ENCODE measurements at regions not wholly inside any gene's neighbourhood (a gene's known extent, or its start where the extent isn't known, plus 50 kb on each side); places are given as distances from the start of the nearest gene placed in this dataset.

DNA sequence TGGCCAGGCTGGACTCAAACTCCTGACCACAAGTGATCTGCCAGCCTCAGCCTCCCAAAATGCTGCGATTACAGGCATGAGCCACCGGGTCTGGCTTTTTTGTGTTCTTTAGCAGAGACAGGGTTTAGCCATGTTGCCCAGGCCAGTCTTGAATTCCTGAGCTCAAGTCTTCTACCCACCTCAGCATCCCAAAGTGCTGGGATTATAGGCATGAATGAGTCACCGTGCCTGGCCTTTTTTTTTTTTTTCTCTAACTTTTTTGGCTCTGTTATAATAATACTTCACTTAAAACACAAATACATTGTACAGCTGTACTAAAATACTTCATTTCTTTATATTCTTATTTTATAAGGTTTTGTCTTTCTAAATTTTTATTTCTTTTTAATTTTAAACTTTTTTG, 599.5 kb upstream of the PCDH9 start:
- Histone ChIP-seq H3K79me2 (ENCODE audit: insufficient read depth) (no peaks in the 10 kb centered on the region), H3K4me1 (ENCODE audit: insufficient read depth) (no peaks in the 10 kb centered on the region), H3K27me3 (replicated peaks; ENCODE audit: insufficient read depth) (no peaks in the 10 kb centered on the region), H3K4me3 (no peak overlapping the region), H3K4me2 (ENCODE audit: unreplicated experiment) (no peak overlapping the region), H2AFZ (no peak overlapping the region), H3K9me2 (ENCODE audit: insufficient read depth) (no peaks in the 10 kb centered on the region), H4K20me1 (ENCODE audit: insufficient read depth) (no peaks in the 10 kb centered on the region), H3K27ac (no peak overlapping the region), H3K36me3 (ENCODE audit: low read depth) (no peaks in the 10 kb centered on the region), H3F3A (ENCODE audit: insufficient read depth) (no peaks in the 10 kb centered on the region), H3K9ac (no peak overlapping the region), H3K9me3 (ENCODE audit: low read depth) (no peaks in the 10 kb centered on the region)
- in situ Hi-C loops (cut with MboI), result loop anchor here (10.0 kb wide), 1 partner anchor 55 kb away; no protein-coding TSS in a partner anchor
- 43 to 52% methylated on average over 3 of the region's 3 CpGs for WGBS, 2 experiments (ENCODE audit: low coverage in 1 of 2, low lambda C conversion rate in 2 of 2, missing lambda C conversion rate in 2 of 2)
- TF ChIP-seq EZH2 (IDR thresholded peaks at IDR 0.05; ENCODE audit: insufficient read depth, poor library complexity, severe bottlenecking) (no peak), EZH2phosphoT487 (IDR thresholded peaks at IDR 0.05; ENCODE audit: insufficient read depth, low read depth) (no peak)
- no peak for DNase-seq

DNA sequence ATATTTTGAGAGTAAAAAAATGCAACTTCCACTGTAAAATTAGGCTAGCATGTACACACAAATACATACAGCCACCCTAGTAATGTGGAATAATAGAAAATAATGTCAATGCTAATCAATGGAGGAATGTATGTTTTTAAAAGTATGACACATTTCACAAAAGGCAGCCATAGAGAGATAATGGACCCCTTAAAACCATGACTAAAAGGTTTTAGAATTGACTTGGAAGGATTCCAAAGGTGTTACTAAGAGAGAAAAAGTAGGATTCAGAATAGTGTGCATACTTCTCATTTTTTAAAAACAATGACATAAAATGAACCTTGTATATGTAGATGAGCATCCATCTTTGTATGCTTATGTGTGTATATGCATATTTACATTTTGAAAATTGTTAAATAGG, 597.9 kb upstream of the PCDH9 start:
- H3K9ac ChIP-seq, result no peak overlapping the region
- no peak overlapping the region for H3K4me3 ChIP-seq
- no peak overlapping the region for H3K27ac ChIP-seq
- no peaks in the 10 kb centered on the region for H3K4me1 ChIP-seq (ENCODE audit: insufficient read depth)
- H3K79me2 ChIP-seq (ENCODE audit: insufficient read depth), result no peaks in the 10 kb centered on the region
- H2AFZ ChIP-seq, result no peak overlapping the region
- H3K36me3 ChIP-seq (ENCODE audit: low read depth), result no peaks in the 10 kb centered on the region
- no peaks in the 10 kb centered on the region for H3F3A ChIP-seq (ENCODE audit: insufficient read depth)
- no peak for TF ChIP-seq EZH2phosphoT487 (IDR thresholded peaks at IDR 0.05; ENCODE audit: insufficient read depth, low read depth)
- TF ChIP-seq EZH2 (IDR thresholded peaks at IDR 0.05; ENCODE audit: insufficient read depth, poor library complexity, severe bottlenecking), result no peak
- no peaks in the 10 kb centered on the region for H4K20me1 ChIP-seq (ENCODE audit: insufficient read depth)
- H3K27me3 ChIP-seq (replicated peaks; ENCODE audit: insufficient read depth), result no peaks in the 10 kb centered on the region
- H3K4me2 ChIP-seq (ENCODE audit: unreplicated experiment), result no peak overlapping the region
- no peak for DNase-seq
- no peaks in the 10 kb centered on the region for H3K9me2 ChIP-seq (ENCODE audit: insufficient read depth)
- in situ Hi-C loops (cut with MboI), result loop anchor here (10.0 kb wide), 1 partner anchor 57 kb away; no protein-coding TSS in a partner anchor
- no peaks in the 10 kb centered on the region for H3K9me3 ChIP-seq (ENCODE audit: low read depth)

DNA sequence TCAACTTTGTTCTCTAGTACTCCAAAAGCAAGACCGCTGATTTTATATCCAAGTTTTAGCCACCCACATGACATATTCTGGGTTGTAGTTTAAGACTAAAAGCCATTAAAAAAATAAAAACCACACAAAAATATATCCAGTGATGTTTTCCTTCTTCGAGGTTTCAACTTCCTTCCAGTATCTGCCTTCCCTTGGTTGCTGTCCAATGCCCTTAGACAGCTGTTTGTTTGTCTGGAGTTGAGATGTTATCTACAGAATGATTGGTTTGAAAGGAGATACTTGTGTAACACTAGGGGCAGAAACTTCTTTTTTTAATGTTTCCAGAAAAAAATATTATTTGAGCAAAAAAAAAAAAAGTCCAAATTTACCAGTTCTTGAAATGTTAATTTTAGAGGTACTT, 591.5 kb upstream of the PCDH9 start:
- Histone ChIP-seq H3K79me2 (ENCODE audit: insufficient read depth) (no peaks in the 10 kb centered on the region), H3K9me2 (ENCODE audit: insufficient read depth) (no peaks in the 10 kb centered on the region), H3K27ac (no peak overlapping the region), H2AFZ (no peak overlapping the region), H3K36me3 (ENCODE audit: low read depth) (no peaks in the 10 kb centered on the region), H4K20me1 (ENCODE audit: insufficient read depth) (no peaks in the 10 kb centered on the region), H3K4me1 (ENCODE audit: insufficient read depth) (no peaks in the 10 kb centered on the region), H3K27me3 (replicated peaks; ENCODE audit: insufficient read depth) (no peaks in the 10 kb centered on the region), H3K4me2 (ENCODE audit: unreplicated experiment) (no peak overlapping the region), H3K9ac (no peak overlapping the region), H3K4me3 (no peak overlapping the region), H3F3A (ENCODE audit: insufficient read depth) (no peaks in the 10 kb centered on the region), H3K9me3 (ENCODE audit: low read depth) (no peaks in the 10 kb centered on the region)
- in situ Hi-C loops (cut with MboI), result loop anchor here (10.0 kb wide), 1 partner anchor 63 kb away; no protein-coding TSS in a partner anchor
- 37 to 41% methylated on average over 2 of the region's 2 CpGs for WGBS, 2 experiments (ENCODE audit: low coverage in 1 of 2, low lambda C conversion rate in 2 of 2, missing lambda C conversion rate in 2 of 2)
- DNase-seq, result no peak
- no peak for TF ChIP-seq EZH2phosphoT487 (IDR thresholded peaks at IDR 0.05; ENCODE audit: insufficient read depth, low read depth)
- TF ChIP-seq EZH2 (IDR thresholded peaks at IDR 0.05; ENCODE audit: insufficient read depth, poor library complexity, severe bottlenecking), result no peak

DNA sequence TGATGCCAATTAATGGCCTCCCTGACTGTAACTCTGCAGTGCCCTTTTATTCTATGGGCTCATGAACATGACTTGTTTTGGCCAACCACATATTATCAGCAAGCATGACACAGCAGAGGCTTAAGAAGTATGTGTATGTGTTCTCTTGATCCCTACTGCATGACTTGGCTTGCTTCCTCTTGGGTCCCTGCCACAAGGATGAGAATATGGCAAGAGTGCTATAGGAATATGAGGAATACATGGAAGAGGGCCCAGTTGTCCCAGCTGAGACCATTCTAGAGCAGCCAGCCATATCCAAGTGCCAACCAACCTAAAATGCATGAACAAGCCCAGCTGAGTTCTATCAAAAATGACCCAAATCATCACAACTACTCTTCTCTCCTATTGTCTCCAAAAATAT, 576.7 kb upstream of the PCDH9 start:
- no peak for DNase-seq
- Histone ChIP-seq H3K9me3 (ENCODE audit: low read depth) (no peaks in the 10 kb centered on the region), H3K9me2 (ENCODE audit: insufficient read depth) (no peaks in the 10 kb centered on the region), H3K79me2 (ENCODE audit: insufficient read depth) (no peaks in the 10 kb centered on the region), H3K4me1 (ENCODE audit: insufficient read depth) (no peaks in the 10 kb centered on the region), H3K27me3 (replicated peaks; ENCODE audit: insufficient read depth) (no peaks in the 10 kb centered on the region), H3F3A (ENCODE audit: insufficient read depth) (no peaks in the 10 kb centered on the region), H3K9ac (no peak overlapping the region), H3K4me3 (no peak overlapping the region), H4K20me1 (ENCODE audit: insufficient read depth) (no peaks in the 10 kb centered on the region), H3K27ac (no peak overlapping the region), H3K4me2 (ENCODE audit: unreplicated experiment) (no peak overlapping the region), H3K36me3 (ENCODE audit: low read depth) (no peaks in the 10 kb centered on the region), H2AFZ (no peak overlapping the region)
- TF ChIP-seq EZH2phosphoT487 (IDR thresholded peaks at IDR 0.05; ENCODE audit: insufficient read depth, low read depth) (no peak), EZH2 (IDR thresholded peaks at IDR 0.05; ENCODE audit: insufficient read depth, poor library complexity, severe bottlenecking) (no peak)
- in situ Hi-C loops (cut with MboI), result no loop called here

DNA sequence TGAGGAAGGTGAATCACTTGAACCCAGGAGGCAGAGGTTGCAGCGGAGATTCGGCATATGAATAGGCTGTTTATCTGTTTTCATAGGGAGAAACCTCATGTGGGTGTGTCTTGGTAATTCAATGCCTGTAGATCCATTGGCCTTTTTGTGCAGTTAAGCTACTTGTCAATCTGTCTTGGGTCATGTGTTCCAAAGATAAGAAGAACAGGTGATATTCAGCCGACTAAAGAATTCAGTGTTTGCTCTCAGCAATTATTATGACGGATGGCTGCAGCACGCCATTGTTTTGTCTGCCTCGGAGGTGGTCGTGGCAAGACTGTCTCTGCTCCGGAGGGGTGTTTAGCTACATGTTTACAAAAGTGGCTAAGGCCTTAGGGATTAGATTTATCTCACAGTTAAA, 573.0 kb upstream of the PCDH9 start:
- no peaks in the 10 kb centered on the region for H3K9me3 ChIP-seq (ENCODE audit: low read depth)
- H4K20me1 ChIP-seq (ENCODE audit: insufficient read depth), result no peaks in the 10 kb centered on the region
- no peak overlapping the region for H2AFZ ChIP-seq
- no peak for DNase-seq
- H3K79me2 ChIP-seq (ENCODE audit: insufficient read depth), result no peaks in the 10 kb centered on the region
- no peaks in the 10 kb centered on the region for H3K9me2 ChIP-seq (ENCODE audit: insufficient read depth)
- in situ Hi-C loops (cut with MboI), result no loop called here
- TF ChIP-seq EZH2 (IDR thresholded peaks at IDR 0.05; ENCODE audit: insufficient read depth, poor library complexity, severe bottlenecking) (no peak), EZH2phosphoT487 (IDR thresholded peaks at IDR 0.05; ENCODE audit: insufficient read depth, low read depth) (no peak)
- H3K27ac ChIP-seq, result no peak overlapping the region
- H3K27me3 ChIP-seq (replicated peaks; ENCODE audit: insufficient read depth), result no peaks in the 10 kb centered on the region
- 49 to 57% methylated on average over 8 of the region's 8 CpGs for WGBS, 2 experiments (ENCODE audit: low coverage in 1 of 2, low lambda C conversion rate in 2 of 2, missing lambda C conversion rate in 2 of 2)
- H3K4me1 ChIP-seq (ENCODE audit: insufficient read depth), result no peaks in the 10 kb centered on the region
- H3K9ac ChIP-seq, result no peak overlapping the region
- no peaks in the 10 kb centered on the region for H3F3A ChIP-seq (ENCODE audit: insufficient read depth)
- H3K4me2 ChIP-seq (ENCODE audit: unreplicated experiment), result no peak overlapping the region
- no peak overlapping the region for H3K4me3 ChIP-seq
- H3K36me3 ChIP-seq (ENCODE audit: low read depth), result no peaks in the 10 kb centered on the region

All from GM23248 (cell line).